GM12892 (cell line): ENCODE measurements at regions not wholly inside any gene's neighbourhood (a gene's known extent, or its start where the extent isn't known, plus 50 kb on each side); places are given as distances from the start of the nearest gene placed in this dataset.

ENCODE experiments used
- POLR2A ChIP-seq: IDR thresholded peaks from 2 replicates; pipeline ENCODE4 v1.6.1; 2011; ENCODE audit warnings: low read depth, low read length, control low read depth
- TAF1 ChIP-seq: IDR thresholded peaks from 2 replicates; pipeline ENCODE4 v1.6.1; 2011; ENCODE audit warnings: low read depth, mild to moderate bottlenecking, control low read depth, low read length, borderline replicate concordance

DNA sequence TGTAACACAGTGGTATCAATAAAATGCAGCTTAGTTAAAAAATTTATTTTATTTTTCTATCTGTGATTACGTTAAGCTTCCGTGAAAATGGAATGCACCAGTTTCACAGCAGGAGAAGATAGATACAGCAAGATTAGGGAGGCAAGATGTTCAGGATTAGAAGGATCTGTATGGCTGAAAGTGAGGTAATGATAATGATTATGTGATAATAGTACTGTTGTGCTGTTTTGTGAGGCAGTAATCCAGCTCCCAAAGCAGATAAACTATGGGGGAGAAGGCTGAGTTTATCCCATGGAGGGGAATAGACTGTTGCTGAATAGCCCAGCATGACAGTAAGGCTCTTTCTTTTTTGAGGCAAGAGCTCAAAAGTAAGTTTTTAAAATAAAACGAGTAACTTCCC, 216.1 kb upstream of the PRPS1L1 start:
- TF ChIP-seq POLR2A: no peak
- no peak for TF ChIP-seq TAF1
